Heart left ventricle (tissue), 13 donors: ENCODE measurements at regions not wholly inside any gene's neighbourhood (a gene's known extent, or its start where the extent isn't known, plus 50 kb on each side); places are given as distances from the start of the nearest gene placed in this dataset.

Source experiments
- CTCF ChIP-seq, 12 donors: fragments of 200-600 bp; sonication (generic) in 4 of 12; IDR thresholded peaks; one replicate each; pipeline versions ENCODE4 v1.5.0 to v1.8.0; 2018 to 2022; ENCODE audit warnings: antibody characterized with exemption in 12 of 12, mild to moderate bottlenecking in 5 of 12
- POLR2A ChIP-seq, 2 donors: fragments of 450-650 bp; IDR thresholded peaks; one replicate each; pipeline ENCODE4 v1.6.1; 2017; ENCODE audit warnings: antibody characterized with exemption in 2 of 2, mild to moderate bottlenecking in 2 of 2, moderate library complexity in 2 of 2
- donor health status: ischemic (EF 13 %, LVEDD 7.1; RV severe dilation, severe dysfunction).
- donor health status: DM: no; HTN: yes; CAD: no.
- donor health status: DM: no; HTN: no; CAD: no.
- donor health status: ischemic (EF 25% LVEDD 6.9; RV normal size, moderate dysfunction).
- donor health status: ischemic (EF 25% LVEDD 5.7; RV mildly dilated, moderate dysfunction).
- donor health status: ischemic (EF 35%, LVEDD 5.7; RV mildly dilated, moderate dysfunction).
- donor health status: nonischemic (EF 11% LVEDD 7.7; RV severe dilation, severe dysfunction).
- donor health status: DM: yes; HTN: yes; CAD: no.
- donor health status: PGD.
- donor health status: ischemic (EF 29% LVEDD 5.4; RV normal size, mild dysfunction).
- donor health status: nonischemic (EF 23%, LVEDD 6.1; RV moderate dilation, normal function).

DNA sequence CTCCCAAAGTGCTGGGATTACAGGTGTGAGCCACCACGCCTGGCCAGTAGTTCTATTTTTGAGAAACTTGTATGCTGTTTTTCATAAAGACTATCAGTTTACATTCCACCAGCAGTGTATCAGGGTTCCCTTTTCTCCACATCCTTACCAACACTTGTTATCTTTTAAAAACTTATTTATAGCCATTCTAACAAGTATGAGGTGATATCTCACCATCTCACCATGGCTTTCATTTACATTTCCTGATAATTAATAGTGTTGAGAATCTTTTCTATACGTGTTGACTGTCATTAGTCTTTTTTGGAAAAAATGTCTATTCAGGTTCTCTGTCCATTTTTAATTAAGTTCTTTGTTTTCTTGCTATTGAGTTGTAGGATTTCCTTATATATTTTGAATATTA lies 416.1 kb downstream of the NEBL start:
- TF ChIP-seq POLR2A (IDR thresholded peaks at IDR 0.05): no peak
- no peak for TF ChIP-seq CTCF (IDR thresholded peaks at IDR 0.05)
